IMR-90 (cell line): ENCODE measurements at regions not wholly inside any gene's neighbourhood (a gene's known extent, or its start where the extent isn't known, plus 50 kb on each side); places are given as distances from the start of the nearest gene placed in this dataset.
A peak's percentile ranks its signal among the peaks of the same experiment; 100 is the strongest.

Source experiments
- ATAC-seq: fragments of 200-7000 bp; cut with Tn5 transposase; 2 replicates; pipeline ENCODE4 v1.9.1; 2020; ENCODE audit warnings: low read depth, mild to moderate bottlenecking, moderate library complexity
- BruUV-seq: library from RNA; stranded (reverse); fragments of 400-500 nt; replicated peaks from 2 replicates; lab custom pipeline; 2021; lab: Mats Ljungman, UMichigan
- CTCF ChIA-PET: fragments of 300-600 bp; formaldehyde crosslinking; extraction: SDS; loops from one replicate; lab custom pipeline; 2021; ENCODE audit warnings: antibody characterized with exemption; lab: Yijun Ruan, JAX
- POLR2A ChIA-PET: fragments of 300-600 bp; sonication (Branson Sonifier 250); formaldehyde crosslinking; loops from one replicate; lab custom pipeline; 2022; ENCODE audit warnings: antibody characterized with exemption; ENCODE audit not compliant: unreplicated experiment; lab: Charles Lee
- DNase-seq: peaks from one replicate; pipeline ENCODE4 v3.0.0; 2013
- H2AFZ ChIP-seq: replicated peaks from 2 replicates; pipeline ENCODE3; 2013; ENCODE audit warnings: low read length, mild to moderate bottlenecking; ENCODE audit not compliant: poor library complexity
- H2AK5ac ChIP-seq: 2 replicates; pipeline ENCODE4 v1.6.1; 2013; ENCODE audit warnings: low read depth, low read length, inconsistent platforms
- H2AK9ac ChIP-seq: replicated peaks from 2 replicates; pipeline ENCODE3; 2013; ENCODE audit warnings: mild to moderate bottlenecking, low read depth, low read length, moderate library complexity; ENCODE audit not compliant: poor library complexity
- H2BK120ac ChIP-seq: 2 replicates; pipeline ENCODE4 v1.6.1; 2013; ENCODE audit warnings: low read depth, low read length, inconsistent platforms
- H2BK15ac ChIP-seq: 3 replicates; pipeline ENCODE4 v1.6.1; 2013; ENCODE audit warnings: low read depth, low read length, inconsistent platforms
- H2BK20ac ChIP-seq: 2 replicates; pipeline ENCODE4 v1.6.1; 2013; ENCODE audit warnings: low read depth, mild to moderate bottlenecking, inconsistent platforms, low read length, moderate library complexity
- H2BK5ac ChIP-seq: 2 replicates; pipeline ENCODE4 v1.6.1; 2013; ENCODE audit warnings: mild to moderate bottlenecking, low read depth, low read length, inconsistent platforms; ENCODE audit not compliant: poor library complexity, severe bottlenecking
- H3K14ac ChIP-seq: replicated peaks from 2 replicates; pipeline ENCODE4 v1.6.1; 2013; ENCODE audit warnings: low read depth, low read length, inconsistent platforms
- H3K18ac ChIP-seq: 2 replicates; pipeline ENCODE4 v1.6.1; 2013; ENCODE audit warnings: low read depth, low read length, control low read depth
- H3K23ac ChIP-seq: 2 replicates; pipeline ENCODE4 v1.6.1; 2013; ENCODE audit warnings: low read depth, low read length, inconsistent platforms
- H3K27ac ChIP-seq: 2 replicates; pipeline ENCODE4 v1.5.1; 2013; ENCODE audit warnings: mild to moderate bottlenecking, control low read depth, low read length; ENCODE audit not compliant: insufficient read depth
- H3K27me3 ChIP-seq: 2 replicates; pipeline ENCODE4 v1.6.1; 2013; ENCODE audit warnings: low read length; ENCODE audit not compliant: control insufficient read depth, insufficient read depth
- H3K36me3 ChIP-seq: 2 replicates; pipeline ENCODE4 v1.6.1; 2013; ENCODE audit warnings: low read length, mixed read lengths; ENCODE audit not compliant: control insufficient read depth, insufficient read depth
- H3K4ac ChIP-seq: 2 replicates; pipeline ENCODE4 v1.6.1; 2013; ENCODE audit warnings: low read depth, low read length, inconsistent platforms
- H3K4me1 ChIP-seq: 2 replicates; pipeline ENCODE4 v1.6.1; 2013; ENCODE audit warnings: low read length, mixed read lengths; ENCODE audit not compliant: control insufficient read depth, insufficient read depth
- H3K4me2 ChIP-seq: 2 replicates; pipeline ENCODE4 v1.6.1; 2013; ENCODE audit warnings: low read depth, mild to moderate bottlenecking, control low read depth, low read length, moderate library complexity
- H3K4me3 ChIP-seq: 2 replicates; pipeline ENCODE4 v1.5.1; 2013; ENCODE audit warnings: low read depth, mild to moderate bottlenecking, control low read depth, low read length, moderate library complexity; ENCODE audit not compliant: insufficient read depth
- H3K56ac ChIP-seq: 2 replicates; pipeline ENCODE4 v1.6.1; 2013; ENCODE audit warnings: low read length, inconsistent platforms; ENCODE audit not compliant: insufficient read depth; ENCODE audit errors: extremely low read depth
- H3K79me1 ChIP-seq, 2 experiments: 2 replicates each; pipeline ENCODE4 v1.6.1; 2013; ENCODE audit warnings: low read length in 2 of 2, inconsistent platforms in 1 of 2, low read depth in 1 of 2
- H3K9ac ChIP-seq: 2 replicates; pipeline ENCODE4 v1.6.1; 2013; ENCODE audit warnings: low read depth, low read length, control low read depth
- H3K9me1 ChIP-seq: 2 replicates; pipeline ENCODE4 v1.6.1; 2013; ENCODE audit warnings: low read length, inconsistent platforms; ENCODE audit not compliant: insufficient read depth
- H3K9me3 ChIP-seq: 2 replicates; pipeline ENCODE4 v1.6.1; 2013; ENCODE audit warnings: low read length; ENCODE audit not compliant: control insufficient read depth, insufficient read depth
- H4K20me1 ChIP-seq: 2 replicates; pipeline ENCODE4 v1.6.1; 2013; ENCODE audit warnings: low read length, inconsistent platforms; ENCODE audit not compliant: insufficient read depth
- H4K5ac ChIP-seq: 2 replicates; pipeline ENCODE4 v1.6.1; 2013; ENCODE audit warnings: mild to moderate bottlenecking, low read depth, low read length, control low read depth
- H4K8ac ChIP-seq, 2 experiments: 2 replicates each; pipeline ENCODE4 v1.6.1; 2013; ENCODE audit warnings: low read depth in 2 of 2, low read length in 2 of 2, control low read depth in 1 of 2, inconsistent platforms in 1 of 2
- H4K91ac ChIP-seq: 2 replicates; pipeline ENCODE4 v1.6.1; 2013; ENCODE audit warnings: low read depth, low read length, inconsistent platforms; ENCODE audit not compliant: insufficient read depth
- BHLHE40 ChIP-seq: fragments of 150-350 bp; IDR thresholded peaks from 2 replicates; pipeline ENCODE4 v1.6.1; 2016; ENCODE audit warnings: mild to moderate bottlenecking, low read depth, low read length
- CEBPB ChIP-seq: IDR thresholded peaks from 2 replicates; pipeline ENCODE4 v1.6.1; 2012; ENCODE audit warnings: low read depth, low read length, improper control_type of control experiment
- CHD1 ChIP-seq: IDR thresholded peaks from 2 replicates; pipeline ENCODE4 v1.6.1; 2012; ENCODE audit warnings: low read depth, low read length, improper control_type of control experiment
- CTCF ChIP-seq: conservative IDR thresholded peaks from 2 replicates; pipeline ENCODE4 v1.5.1; 2012; ENCODE audit warnings: mild to moderate bottlenecking, low read depth, low read length, improper control_type of control experiment
- ELK1 ChIP-seq: fragments of 150-350 bp; IDR thresholded peaks from 2 replicates; pipeline ENCODE4 v1.6.1; 2016; ENCODE audit warnings: low read depth, mild to moderate bottlenecking, low read length, moderate library complexity, borderline replicate concordance
- FOS ChIP-seq: fragments of 150-350 bp; IDR thresholded peaks from 2 replicates; pipeline ENCODE4 v1.6.1; 2016; ENCODE audit warnings: low read depth, low read length
- MAFK ChIP-seq: IDR thresholded peaks from 2 replicates; pipeline ENCODE4 v1.6.1; 2012; ENCODE audit warnings: low read depth, low read length, improper control_type of control experiment
- MAZ ChIP-seq: IDR thresholded peaks from 2 replicates; pipeline ENCODE4 v1.6.1; 2012; ENCODE audit warnings: low read depth, mild to moderate bottlenecking, low read length, improper control_type of control experiment, moderate library complexity, borderline replicate concordance
- MXI1 ChIP-seq: IDR thresholded peaks from 2 replicates; pipeline ENCODE4 v1.6.1; 2012; ENCODE audit warnings: low read depth, mild to moderate bottlenecking, low read length, moderate library complexity, borderline replicate concordance
- NFE2L2 ChIP-seq: fragments of 150-350 bp; IDR thresholded peaks from 2 replicates; pipeline ENCODE4 v1.6.1; 2016; ENCODE audit warnings: low read depth, mild to moderate bottlenecking, low read length
- POLR2A ChIP-seq: IDR thresholded peaks from 2 replicates; pipeline ENCODE4 v1.6.1; 2012; ENCODE audit warnings: mild to moderate bottlenecking, low read depth, low read length
- RAD21 ChIP-seq: IDR thresholded peaks from 2 replicates; pipeline ENCODE4 v1.6.1; 2012; ENCODE audit warnings: low read length, improper control_type of control experiment
- RCOR1 ChIP-seq: IDR thresholded peaks from 2 replicates; pipeline ENCODE4 v1.6.1; 2012; ENCODE audit warnings: mild to moderate bottlenecking, low read length, improper control_type of control experiment; ENCODE audit not compliant: insufficient replicate concordance
- RFX5 ChIP-seq: IDR thresholded peaks from 2 replicates; pipeline ENCODE4 v1.8.0; 2012; ENCODE audit warnings: low read depth, mild to moderate bottlenecking, low read length, moderate library complexity
- SMC3 ChIP-seq: fragments of 150-350 bp; IDR thresholded peaks from 2 replicates; pipeline ENCODE4 v1.6.1; 2016; ENCODE audit warnings: low read depth, mild to moderate bottlenecking, antibody characterized with exemption, low read length, moderate library complexity
- USF2 ChIP-seq: fragments of 150-350 bp; IDR thresholded peaks from 2 replicates; pipeline ENCODE4 v1.6.1; 2017; ENCODE audit warnings: mild to moderate bottlenecking, antibody characterized with exemption, low read length, low read depth
- WGBS, 2 experiments: methylation state at CpG; one replicate each; pipeline versions ENCODE4 v1.1.5 to v1.1.7; 2013; ENCODE audit warnings: missing lambda C conversion rate in 2 of 2; ENCODE audit not compliant: insufficient read length in 1 of 2; ENCODE audit errors: extremely low coverage in 2 of 2; 5-methylcytosine and 5-hydroxymethylcytosine counted together
- dilution Hi-C: fragments of 300-500 bp; cut with HindIII; formaldehyde crosslinking; loops from one replicate; pipeline ENCODE4 v1.14.3; 2018; ENCODE audit warnings: low sequenced_read_pairs; ENCODE audit not compliant: unreplicated experiment
- in situ Hi-C: fragments of 300-500 bp; cut with MboI; formaldehyde crosslinking; loops from 3 replicates; pipeline ENCODE4 v1.14.3; 2019; ENCODE audit warnings: low sequenced_read_pairs, inconsistent platforms, mixed read lengths
- intact Hi-C: fragments of 100-400 bp; cut with micrococcal nuclease; formaldehyde crosslinking; loops from 2 replicates; pipeline ENCODE4 v1.10.0; 2022

- BruUV-seq, result no TSS peak
Measured at GRCh38 chr2:147790580-147790979, 54.2 kb upstream of the ACVR2A start.

More at GRCh38 chr2:147790580-147790979, 54.2 kb upstream of the ACVR2A start:
- Histone ChIP-seq H2BK5ac (no peak overlapping the region), H3K4me2 (no peak overlapping the region), H3K9me1 (no peaks in the 10 kb centered on the region; the same call in 1 of the 2 replicates), H2BK20ac (no peak overlapping the region), H4K8ac (no peak overlapping the region), H3K23ac (no peak overlapping the region), H2AFZ (no peak overlapping the region), H3K18ac (no peak overlapping the region), H3K4me1 (peaks cover 2% of the 10 kb centered on the region; the same call in 1 of the 2 replicates), H3K79me1 (no peaks in the 10 kb centered on the region), H4K91ac (no peak overlapping the region), H2BK15ac (no peak overlapping the region), H2BK120ac (no peak overlapping the region), H3K36me3 (no peaks in the 10 kb centered on the region), H3K9me3 (no peaks in the 10 kb centered on the region), H3K14ac (no peak overlapping the region), H2AK9ac (no peak overlapping the region), H3K27ac (peak overlapping the region; percentile 56; the same call in 1 of the 2 replicates), H3K56ac (no peak overlapping the region), H3K4me3 (no peak overlapping the region), H4K5ac (no peak overlapping the region), H3K4ac (no peak overlapping the region), H4K20me1 (no peaks in the 10 kb centered on the region), H3K9ac (no peak overlapping the region), H3K27me3 (no peaks in the 10 kb centered on the region), H2AK5ac (no peak overlapping the region)
- in situ Hi-C loops (no loop called here), intact Hi-C loops (no loop called here), dilution Hi-C loops (no loop called here)
- ATAC-seq, result no peak
- DNase-seq, result no peak
- no peak for TF ChIP-seq MAFK
- no peak for TF ChIP-seq NFE2L2
- TF ChIP-seq RCOR1, result no peak
- no peak for TF ChIP-seq CEBPB
- TF ChIP-seq RAD21, result no peak
- no peak for TF ChIP-seq MXI1
- TF ChIP-seq MAZ, result no peak
- TF ChIP-seq FOS, result no peak
- TF ChIP-seq RFX5, result no peak
- no peak for TF ChIP-seq USF2
- TF ChIP-seq CTCF, result no peak
- no peak for TF ChIP-seq ELK1
- no peak for TF ChIP-seq POLR2A
- TF ChIP-seq SMC3, result no peak
- no peak for TF ChIP-seq BHLHE40
- TF ChIP-seq CHD1, result no peak
- POLR2A ChIA-PET, result no interaction called here
- CTCF ChIA-PET, result no interaction called here
- 100% methylated on average over 2 of the region's 2 CpGs; no CpG with 5 or more reads in 1 of the 2 experiments for WGBS, 2 experiments
